ENCODE measurements at regions not wholly inside any gene's neighbourhood (a gene's known extent, or its start where the extent isn't known, plus 50 kb on each side); places are given as distances from the start of the nearest gene placed in this dataset.

GRCh38 chr16:63066552-63066951, 1030.3 kb upstream of the CDH8 start:
- no peak overlapping the region for H3K27ac ChIP-seq
- no peaks in the 10 kb centered on the region for H3K27me3 ChIP-seq
- no peak for DNase-seq (ENCODE audit: low spot score in 2 of 2)
- no peaks in the 10 kb centered on the region for H3K4me1 ChIP-seq
- H3K4me3 ChIP-seq: no peak overlapping the region
- no peaks in the 10 kb centered on the region for H3K9me3 ChIP-seq
- no peaks in the 10 kb centered on the region for H3K36me3 ChIP-seq
- intact Hi-C loops (cut with DNase I): no loop called here
- TF ChIP-seq CTCF (IDR thresholded peaks at IDR 0.05): no peak

GRCh38 chr16:63061319-63061718, 1025.1 kb upstream of the CDH8 start:
- DNase-seq (ENCODE audit: low spot score in 2 of 2): peak in 1 of 2 donors; percentile 52
- no peak for TF ChIP-seq CTCF (IDR thresholded peaks at IDR 0.05)

GRCh38 chr16:63059676-63060075, 1023.4 kb upstream of the CDH8 start:
- TF ChIP-seq CTCF (IDR thresholded peaks at IDR 0.05): no peak
- H3K27me3 ChIP-seq: no peaks in the 10 kb centered on the region
- H3K4me3 ChIP-seq: no peak overlapping the region

More at GRCh38 chr16:63061319-63061718, 1025.1 kb upstream of the CDH8 start:
- Histone ChIP-seq H3K9me3 (no peaks in the 10 kb centered on the region), H3K36me3 (no peaks in the 10 kb centered on the region), H3K27ac (no peak overlapping the region), H3K27me3 (no peaks in the 10 kb centered on the region), H3K4me3 (no peak overlapping the region), H3K4me1 (no peaks in the 10 kb centered on the region)
- intact Hi-C loops (cut with DNase I): no loop called here

GRCh38 chr16:63057341-63057740, 1021.1 kb upstream of the CDH8 start:
- Histone ChIP-seq H3K4me1 (no peaks in the 10 kb centered on the region), H3K27me3 (no peaks in the 10 kb centered on the region), H3K36me3 (no peaks in the 10 kb centered on the region), H3K4me3 (no peak overlapping the region), H3K27ac (no peak overlapping the region), H3K9me3 (no peaks in the 10 kb centered on the region)
- no peak for TF ChIP-seq CTCF (IDR thresholded peaks at IDR 0.05)
- no peak for DNase-seq (ENCODE audit: low spot score in 2 of 2)
- intact Hi-C loops (cut with DNase I): no loop called here

More at GRCh38 chr16:63059676-63060075, 1023.4 kb upstream of the CDH8 start:
- Histone ChIP-seq H3K4me1 (no peaks in the 10 kb centered on the region), H3K9me3 (no peaks in the 10 kb centered on the region), H3K27ac (no peak overlapping the region), H3K36me3 (no peaks in the 10 kb centered on the region)
- no peak for DNase-seq (ENCODE audit: low spot score in 2 of 2)
- intact Hi-C loops (cut with DNase I): no loop called here

GRCh38 chr16:63050391-63050790, 1014.2 kb upstream of the CDH8 start:
- no peaks in the 10 kb centered on the region for H3K27me3 ChIP-seq
- H3K4me3 ChIP-seq: no peak overlapping the region
- no peaks in the 10 kb centered on the region for H3K9me3 ChIP-seq
- H3K27ac ChIP-seq: no peak overlapping the region
- H3K4me1 ChIP-seq: no peaks in the 10 kb centered on the region
- intact Hi-C loops (cut with DNase I): no loop called here
- DNase-seq (ENCODE audit: low spot score in 2 of 2): no peak
- H3K36me3 ChIP-seq: no peaks in the 10 kb centered on the region
- TF ChIP-seq CTCF (IDR thresholded peaks at IDR 0.05): no peak

Measured in ascending aorta (tissue), 2 donors.